ENCODE measurements at regions not wholly inside any gene's neighbourhood (a gene's known extent, or its start where the extent isn't known, plus 50 kb on each side); places are given as distances from the start of the nearest gene placed in this dataset.

GRCh38 chr4:164481306-164482091 is 272.4 kb upstream of the SMIM31 start:
- Histone ChIP-seq H3K27me3 (ENCODE audit: control insufficient read depth in 2 of 2, insufficient read depth in 2 of 2, low read length in 2 of 2) (no peaks in the 10 kb centered on the region), H4K20me1 (ENCODE audit: insufficient read depth, low read length) (no peaks in the 10 kb centered on the region), H2AFZ (ENCODE audit: insufficient read depth, low read depth, low read length, poor library complexity, severe bottlenecking) (no peak overlapping the region), H3K27ac (ENCODE audit: low read depth in 1 of 2, low read length in 2 of 2) (no peak overlapping the region), H3K79me2 (ENCODE audit: insufficient read depth, low read length) (no peaks in the 10 kb centered on the region), H3K4me3 (replicated peaks in 1 of 3; ENCODE audit: low read depth in 2 of 3, low read length in 3 of 3) (no peak overlapping the region), H3K9me3 (replicated peaks in 1 of 2; ENCODE audit: control insufficient read depth in 1 of 2, insufficient read depth in 1 of 2, low read length in 2 of 2) (peaks cover 3 to 6% of the 10 kb centered on the region in 2 donors), H3K4me1 (ENCODE audit: control insufficient read depth in 1 of 2, insufficient read depth in 2 of 2, low read length in 2 of 2) (no peaks in the 10 kb centered on the region), H3K9ac (ENCODE audit: insufficient read depth, low read length, poor library complexity, severe bottlenecking) (no peak overlapping the region), H3K4me2 (replicated peaks; ENCODE audit: extremely low read depth, low read length, poor library complexity, severe bottlenecking) (no peak overlapping the region), H3K36me3 (replicated peaks in 1 of 2; ENCODE audit: control insufficient read depth in 1 of 2, insufficient read depth in 2 of 2, low read length in 2 of 2) (no peaks in the 10 kb centered on the region)
- H3K4me1 Mint-ChIP-seq: no peaks in the 10 kb centered on the region
- no peaks in the 10 kb centered on the region for H3K27me3 Mint-ChIP-seq (ENCODE audit: low read depth in 3 of 3)
- intact Hi-C loops (cut with micrococcal nuclease): no loop called here
- peaks cover 0 to 9% (median 4%) of the 10 kb centered on the region in 7 donors for H3K9me3 Mint-ChIP-seq
- H3K27ac Mint-ChIP-seq: no peak overlapping the region
- 83% methylated on average over 1 of the region's 4 CpGs for WGBS (ENCODE audit: insufficient coverage)
- no peaks in the 10 kb centered on the region for H3K36me3 Mint-ChIP-seq
- no peak overlapping the region for H3K4me3 Mint-ChIP-seq
- no peak for TF ChIP-seq CTCF (IDR thresholded peaks at IDR 0.05)
- no peak for DNase-seq

GRCh38 chr4:164482092-164482404 is 271.9 kb upstream of the SMIM31 start:
- intact Hi-C loops (cut with micrococcal nuclease): no loop called here

More at GRCh38 chr4:164482092-164482404, 271.9 kb upstream of the SMIM31 start:
- no peak for TF ChIP-seq CTCF (IDR thresholded peaks at IDR 0.05)
- Mint-ChIP-seq H3K9me3 (peaks cover 0 to 9% (median 4%) of the 10 kb centered on the region in 7 donors), H3K4me3 (no peak overlapping the region), H3K36me3 (no peaks in the 10 kb centered on the region), H3K27me3 (ENCODE audit: low read depth in 3 of 3) (no peaks in the 10 kb centered on the region), H3K4me1 (no peaks in the 10 kb centered on the region), H3K27ac (no peak overlapping the region)
- no peaks in the 10 kb centered on the region for H3K36me3 ChIP-seq (replicated peaks in 1 of 2; ENCODE audit: control insufficient read depth in 1 of 2, insufficient read depth in 2 of 2, low read length in 2 of 2)
- no peak overlapping the region for H3K9ac ChIP-seq (ENCODE audit: insufficient read depth, low read length, poor library complexity, severe bottlenecking)
- no peak for DNase-seq
- no peak overlapping the region for H3K4me3 ChIP-seq (replicated peaks in 1 of 3; ENCODE audit: low read depth in 2 of 3, low read length in 3 of 3)
- no peaks in the 10 kb centered on the region for H3K79me2 ChIP-seq (ENCODE audit: insufficient read depth, low read length)
- no peak overlapping the region for H3K27ac ChIP-seq (ENCODE audit: low read depth in 1 of 2, low read length in 2 of 2)
- H3K27me3 ChIP-seq (ENCODE audit: control insufficient read depth in 2 of 2, insufficient read depth in 2 of 2, low read length in 2 of 2): no peaks in the 10 kb centered on the region
- H4K20me1 ChIP-seq (ENCODE audit: insufficient read depth, low read length): no peaks in the 10 kb centered on the region
- H2AFZ ChIP-seq (ENCODE audit: insufficient read depth, low read depth, low read length, poor library complexity, severe bottlenecking): no peak overlapping the region
- no peaks in the 10 kb centered on the region for H3K4me1 ChIP-seq (ENCODE audit: control insufficient read depth in 1 of 2, insufficient read depth in 2 of 2, low read length in 2 of 2)
- no CpG with 5 or more reads among the region's 4 CpGs for WGBS (ENCODE audit: insufficient coverage)
- peaks cover 3 to 6% of the 10 kb centered on the region in 2 donors for H3K9me3 ChIP-seq (replicated peaks in 1 of 2; ENCODE audit: control insufficient read depth in 1 of 2, insufficient read depth in 1 of 2, low read length in 2 of 2)
- no peak overlapping the region for H3K4me2 ChIP-seq (replicated peaks; ENCODE audit: extremely low read depth, low read length, poor library complexity, severe bottlenecking)

Data from CD14-positive monocyte (primary cell).